LNCAP (cell line): ENCODE measurements at regions not wholly inside any gene's neighbourhood (a gene's known extent, or its start where the extent isn't known, plus 50 kb on each side); places are given as distances from the start of the nearest gene placed in this dataset.

Experiments
- CTCF ChIP-seq: fragments of 450-650 bp; IDR thresholded peaks from 2 replicates; pipeline ENCODE4 v1.5.1; 2017; ENCODE audit warnings: mild to moderate bottlenecking

- TF ChIP-seq CTCF, result no peak
These were observed 482.4 kb upstream of the SEMA3D start for GRCh38 chr7:85669225-85669624.

GRCh38 chr7:85664341-85664740 lies 477.5 kb upstream of the SEMA3D start:
- TF ChIP-seq CTCF, result no peak

- TF ChIP-seq CTCF, result no peak
These were observed 472.5 kb upstream of the SEMA3D start for GRCh38 chr7:85659364-85659763.

GRCh38 chr7:85655252-85655651 lies 468.4 kb upstream of the SEMA3D start:
- TF ChIP-seq CTCF, result no peak

GRCh38 chr7:85644272-85644671 lies 457.4 kb upstream of the SEMA3D start:
- no peak for TF ChIP-seq CTCF

GRCh38 chr7:85641331-85641730 lies 454.5 kb upstream of the SEMA3D start:
- TF ChIP-seq CTCF, result no peak

- TF ChIP-seq CTCF, result no peak
These were observed 451.5 kb upstream of the SEMA3D start for GRCh38 chr7:85638394-85638793.

GRCh38 chr7:85634951-85635350 lies 448.1 kb upstream of the SEMA3D start:
- no peak for TF ChIP-seq CTCF
